ENCODE measurements at regions not wholly inside any gene's neighbourhood (a gene's known extent, or its start where the extent isn't known, plus 50 kb on each side); places are given as distances from the start of the nearest gene placed in this dataset.

- peaks cover 2% of the 10 kb centered on the region for H3K36me3 Mint-ChIP-seq (ENCODE audit: low read depth)
- no peak overlapping the region for H3K4me3 Mint-ChIP-seq (ENCODE audit: unreplicated experiment)
- H3K27ac Mint-ChIP-seq (ENCODE audit: unreplicated experiment), result no peak overlapping the region
- H3K9me3 Mint-ChIP-seq (ENCODE audit: low read depth), result peaks cover 5% of the 10 kb centered on the region
- DNase-seq (ENCODE audit: low spot score), result no peak
- no peaks in the 10 kb centered on the region for H3K27me3 Mint-ChIP-seq (ENCODE audit: low read depth)
- peaks cover 21% of the 10 kb centered on the region for H3K4me1 Mint-ChIP-seq (ENCODE audit: low read depth)
- no peak for TF ChIP-seq CTCF (IDR thresholded peaks at IDR 0.05)
Observed at GRCh38 chr4:137630252-137630651, 98.0 kb upstream of the PCDH18 start.

- TF ChIP-seq CTCF (IDR thresholded peaks at IDR 0.05), result no peak
- peaks cover 2% of the 10 kb centered on the region for H3K36me3 Mint-ChIP-seq (ENCODE audit: low read depth)
- H3K4me1 Mint-ChIP-seq (ENCODE audit: low read depth), result peaks cover 15% of the 10 kb centered on the region
- H3K4me3 Mint-ChIP-seq (ENCODE audit: unreplicated experiment), result no peak overlapping the region
- no peak overlapping the region for H3K27ac Mint-ChIP-seq (ENCODE audit: unreplicated experiment)
- H3K9me3 Mint-ChIP-seq (ENCODE audit: low read depth), result peaks cover 3% of the 10 kb centered on the region
- no peak for DNase-seq (ENCODE audit: low spot score)
- H3K27me3 Mint-ChIP-seq (ENCODE audit: low read depth), result no peaks in the 10 kb centered on the region
Observed at GRCh38 chr4:137627739-137628460, 95.6 kb upstream of the PCDH18 start.

- Mint-ChIP-seq H3K9me3 (ENCODE audit: low read depth) (no peaks in the 10 kb centered on the region), H3K36me3 (ENCODE audit: low read depth) (no peaks in the 10 kb centered on the region)
Observed at GRCh38 chr4:137626942-137627738, 94.8 kb upstream of the PCDH18 start.

GRCh38 chr4:137623013-137623412 is 90.7 kb upstream of the PCDH18 start:
- Mint-ChIP-seq H3K4me3 (ENCODE audit: unreplicated experiment) (no peak overlapping the region), H3K36me3 (ENCODE audit: low read depth) (no peaks in the 10 kb centered on the region), H3K27ac (ENCODE audit: unreplicated experiment) (no peak overlapping the region), H3K4me1 (ENCODE audit: low read depth) (peaks cover 18% of the 10 kb centered on the region), H3K9me3 (ENCODE audit: low read depth) (no peaks in the 10 kb centered on the region), H3K27me3 (ENCODE audit: low read depth) (no peaks in the 10 kb centered on the region)
- no peak for TF ChIP-seq CTCF (IDR thresholded peaks at IDR 0.05)
- no peak for DNase-seq (ENCODE audit: low spot score)

More at GRCh38 chr4:137626942-137627738, 94.8 kb upstream of the PCDH18 start:
- Mint-ChIP-seq H3K27ac (ENCODE audit: unreplicated experiment) (no peak overlapping the region), H3K4me1 (ENCODE audit: low read depth) (peaks cover 17% of the 10 kb centered on the region), H3K27me3 (ENCODE audit: low read depth) (no peaks in the 10 kb centered on the region), H3K4me3 (ENCODE audit: unreplicated experiment) (no peak overlapping the region)
- no peak for TF ChIP-seq CTCF (IDR thresholded peaks at IDR 0.05)
- DNase-seq (ENCODE audit: low spot score), result no peak

GRCh38 chr4:137621056-137621455 is 88.8 kb upstream of the PCDH18 start:
- H3K4me3 Mint-ChIP-seq (ENCODE audit: unreplicated experiment), result no peak overlapping the region
- H3K4me1 Mint-ChIP-seq (ENCODE audit: low read depth), result peaks cover 8% of the 10 kb centered on the region
- no peak overlapping the region for H3K27ac Mint-ChIP-seq (ENCODE audit: unreplicated experiment)
- no peaks in the 10 kb centered on the region for H3K27me3 Mint-ChIP-seq (ENCODE audit: low read depth)
- DNase-seq (ENCODE audit: low spot score), result no peak
- no peaks in the 10 kb centered on the region for H3K36me3 Mint-ChIP-seq (ENCODE audit: low read depth)
- H3K9me3 Mint-ChIP-seq (ENCODE audit: low read depth), result no peaks in the 10 kb centered on the region
- TF ChIP-seq CTCF (IDR thresholded peaks at IDR 0.05), result no peak

All from chondrocyte (in vitro differentiated cells).